ENCODE measurements at regions not wholly inside any gene's neighbourhood (a gene's known extent, or its start where the extent isn't known, plus 50 kb on each side); places are given as distances from the start of the nearest gene placed in this dataset.
A peak's percentile ranks its signal among the peaks of the same experiment; 100 is the strongest.

DNA sequence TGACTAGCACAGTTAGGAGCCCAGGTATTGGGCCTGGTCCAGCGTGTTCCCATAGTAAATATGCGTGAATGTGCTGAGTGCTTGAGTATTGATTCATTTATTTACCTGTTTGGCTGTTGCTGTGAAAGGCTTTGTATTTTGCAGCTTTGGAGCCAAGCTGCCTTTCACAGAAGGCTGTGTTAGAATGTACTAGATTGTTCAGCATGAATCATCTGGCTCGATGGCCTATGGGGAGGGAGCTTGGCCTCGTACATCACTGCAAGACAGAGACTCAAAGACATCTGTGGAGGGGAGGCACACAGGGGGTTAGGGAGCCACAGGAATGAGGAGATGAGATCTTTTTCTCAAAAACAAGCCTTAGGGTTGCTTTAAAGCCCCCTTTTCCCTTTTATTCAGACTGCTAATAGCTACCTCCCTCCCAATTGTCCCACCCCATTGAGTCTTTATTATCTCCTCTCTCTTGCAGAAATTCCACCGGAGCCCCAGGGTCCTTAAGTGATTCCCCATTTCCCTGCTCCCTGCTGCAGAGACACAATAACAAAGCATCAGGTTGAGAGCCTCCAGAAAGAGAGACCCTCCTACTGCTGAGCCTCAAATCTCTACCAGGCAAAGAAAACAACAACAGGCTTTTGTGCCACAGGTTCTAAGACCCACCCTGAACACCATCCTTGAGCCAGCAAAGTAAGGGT lies 307.2 kb downstream of the ABCC12 start:
- BruUV-seq (replicated peaks) = no TSS peak
- ATAC-seq (no peak), FAIRE-seq (no peak), DNase-seq (ENCODE audit: low spot score) (no peak)
- H3K4me3 ChIP-seq (replicated peaks in 1 of 3; ENCODE audit: insufficient read depth in 1 of 3, low read depth in 2 of 3, low read length in 3 of 3) = no peak overlapping the region
- H3K4me1 ChIP-seq (ENCODE audit: insufficient read depth, low read length) = no peaks in the 10 kb centered on the region
- no peaks in the 10 kb centered on the region for H3K9me3 ChIP-seq (ENCODE audit: low read length)
- no peak for TF ChIP-seq NCOA2 (CRISPR knock-in tag; IDR thresholded peaks at IDR 0.05)
- H3K4me2 ChIP-seq (ENCODE audit: low read depth, low read length) = no peak overlapping the region
- no peaks in the 10 kb centered on the region for H3K79me2 ChIP-seq (ENCODE audit: insufficient read depth, low read length)
- WGBS (ENCODE audit: low lambda C conversion rate) = 5% methylated on average over 5 of the region's 5 CpGs
- no peaks in the 10 kb centered on the region for H3K36me3 ChIP-seq (replicated peaks in 1 of 2; ENCODE audit: control insufficient read depth in 1 of 2, insufficient read depth in 2 of 2, low read length in 2 of 2)
- ChIA-PET CTCF (ENCODE audit: low intra/inter-chr PET ratio, low total read pairs) (no interaction called here), POLR2A (no interaction called here)
- H3K27me3 ChIP-seq (ENCODE audit: control insufficient read depth in 1 of 2, insufficient read depth in 2 of 2, low read length in 2 of 2) = peaks cover 0 to 3% of the 10 kb centered on the region in 2 experiments; a peak in 1 of 5 replicates
- no peak overlapping the region for H3K9ac ChIP-seq (ENCODE audit: insufficient read depth, low read depth, low read length)
- in situ Hi-C loops (cut with HindIII; ENCODE audit: extremely low pct_ligation_motif_present, low pct_unique_long_range_greater_than_20kb) (no loop called here), intact Hi-C loops (cut with micrococcal nuclease; ENCODE audit: unreplicated experiment) (no loop called here)
- no peak overlapping the region for H3K27ac ChIP-seq (ENCODE audit: extremely low read length, insufficient read depth, low read length)
- H4K20me1 ChIP-seq (ENCODE audit: insufficient read depth, low read length) = no peaks in the 10 kb centered on the region
- no peak overlapping the region for H2AFZ ChIP-seq (ENCODE audit: low read length)

DNA sequence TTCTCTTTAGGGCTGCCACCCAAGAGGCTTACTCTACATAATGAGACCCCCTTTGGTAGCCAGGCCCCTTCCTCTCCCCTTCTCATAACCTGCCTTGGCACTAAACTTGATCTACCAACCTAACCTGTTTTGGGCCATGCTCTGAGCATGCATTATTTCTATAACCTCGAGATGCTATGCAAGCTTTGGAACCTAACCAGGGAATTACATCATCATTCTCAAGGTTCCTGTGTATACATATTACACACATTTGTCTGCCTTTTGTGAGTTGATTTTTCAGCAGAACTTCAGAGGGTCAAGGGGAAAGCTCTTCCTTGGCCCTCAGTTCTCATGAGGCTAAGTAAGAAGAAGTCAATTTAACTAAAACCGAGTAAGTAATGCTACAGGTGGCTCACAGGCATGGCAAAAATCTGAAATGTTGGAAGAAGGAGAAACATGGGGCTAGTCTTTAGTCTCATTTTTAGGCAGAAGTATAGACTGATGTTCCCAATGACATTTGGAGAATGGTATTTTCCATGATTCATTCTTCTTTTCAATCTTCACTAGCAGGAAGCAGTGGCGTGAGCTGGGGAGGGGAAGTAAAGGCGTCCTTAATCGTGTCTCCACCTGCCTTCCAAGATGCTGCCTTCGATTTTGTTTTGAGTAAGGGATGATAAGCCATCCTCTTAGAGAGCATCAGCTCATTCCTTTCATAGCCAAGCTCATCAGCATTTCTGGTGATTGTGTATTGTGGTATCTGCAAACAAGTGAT lies 308.4 kb downstream of the ABCC12 start:
- ChIA-PET POLR2A (no interaction called here), CTCF (ENCODE audit: low intra/inter-chr PET ratio, low total read pairs) (no interaction called here)
- Histone ChIP-seq H2AFZ (ENCODE audit: low read length) (no peak overlapping the region), H3K27me3 (ENCODE audit: control insufficient read depth in 1 of 2, insufficient read depth in 2 of 2, low read length in 2 of 2) (peaks cover 0 to 3% of the 10 kb centered on the region in 2 experiments; a peak in 1 of 5 replicates), H4K20me1 (ENCODE audit: insufficient read depth, low read length) (no peaks in the 10 kb centered on the region), H3K4me2 (ENCODE audit: low read depth, low read length) (no peak overlapping the region), H3K9me3 (ENCODE audit: low read length) (no peaks in the 10 kb centered on the region), H3K27ac (ENCODE audit: extremely low read length, insufficient read depth, low read length) (no peak overlapping the region), H3K79me2 (ENCODE audit: insufficient read depth, low read length) (no peaks in the 10 kb centered on the region), H3K36me3 (replicated peaks in 1 of 2; ENCODE audit: control insufficient read depth in 1 of 2, insufficient read depth in 2 of 2, low read length in 2 of 2) (no peaks in the 10 kb centered on the region), H3K4me3 (replicated peaks in 1 of 3; ENCODE audit: insufficient read depth in 1 of 3, low read depth in 2 of 3, low read length in 3 of 3) (no peak overlapping the region), H3K9ac (ENCODE audit: insufficient read depth, low read depth, low read length) (no peak overlapping the region), H3K4me1 (ENCODE audit: insufficient read depth, low read length) (no peaks in the 10 kb centered on the region)
- intact Hi-C loops (cut with micrococcal nuclease; ENCODE audit: unreplicated experiment) = no loop called here
- no peak for FAIRE-seq
- WGBS (ENCODE audit: low lambda C conversion rate) = 18% methylated on average over 6 of the region's 6 CpGs
- no peak for ATAC-seq
- DNase-seq (ENCODE audit: low spot score) = no peak
- no TSS peak for BruUV-seq (replicated peaks)
- TF ChIP-seq, protein P1, sequence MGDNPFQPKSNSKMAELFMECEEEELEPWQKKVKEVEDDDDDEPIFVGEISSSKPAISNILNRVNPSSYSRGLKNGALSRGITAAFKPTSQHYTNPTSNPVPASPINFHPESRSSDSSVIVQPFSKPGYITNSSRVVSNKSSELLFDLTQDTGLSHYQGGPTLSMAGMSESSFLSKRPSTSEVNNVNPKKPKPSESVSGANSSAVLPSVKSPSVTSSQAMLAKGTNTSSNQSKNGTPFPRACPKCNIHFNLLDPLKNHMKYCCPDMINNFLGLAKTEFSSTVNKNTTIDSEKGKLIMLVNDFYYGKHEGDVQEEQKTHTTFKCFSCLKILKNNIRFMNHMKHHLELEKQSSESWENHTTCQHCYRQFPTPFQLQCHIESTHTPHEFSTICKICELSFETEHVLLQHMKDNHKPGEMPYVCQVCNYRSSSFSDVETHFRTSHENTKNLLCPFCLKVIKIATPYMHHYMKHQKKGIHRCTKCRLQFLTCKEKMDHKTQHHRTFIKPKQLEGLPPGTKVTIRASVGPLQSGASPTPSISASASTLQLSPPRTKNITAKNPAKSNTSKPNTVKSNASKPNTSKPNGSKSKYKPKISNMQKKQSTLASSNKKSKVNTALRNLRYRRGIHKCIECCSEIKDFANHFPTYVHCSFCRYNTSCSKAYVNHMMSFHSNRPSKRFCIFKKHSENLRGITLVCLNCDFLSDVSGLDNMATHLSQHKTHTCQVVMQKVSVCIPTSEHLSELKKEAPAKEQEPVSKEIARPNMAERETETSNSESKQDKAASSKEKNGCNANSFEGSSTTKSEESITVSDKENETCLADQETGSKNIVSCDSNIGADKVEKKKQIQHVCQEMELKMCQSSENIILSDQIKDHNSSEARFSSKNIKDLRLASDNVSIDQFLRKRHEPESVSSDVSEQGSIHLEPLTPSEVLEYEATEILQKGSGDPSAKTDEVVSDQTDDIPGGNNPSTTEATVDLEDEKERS (CRISPR knock-in tag; IDR thresholded peaks at IDR 0.05) = no peak
- TF ChIP-seq ATF7 (IDR thresholded peaks at IDR 0.05) (peak; percentile 36; the same call in 1 of the 2 replicates), ATF7 (CRISPR knock-in tag; IDR thresholded peaks at IDR 0.05) (no peak), ZNF546 (CRISPR knock-in tag; conservative IDR thresholded peaks at IDR 0.05) (no peak)
- in situ Hi-C loops (cut with HindIII; ENCODE audit: extremely low pct_ligation_motif_present, low pct_unique_long_range_greater_than_20kb) = no loop called here
